HCT116 (cell line): ENCODE measurements at regions not wholly inside any gene's neighbourhood (a gene's known extent, or its start where the extent isn't known, plus 50 kb on each side); places are given as distances from the start of the nearest gene placed in this dataset.

Experiments
- ATAC-seq: fragments of 200-7000 bp; cut with Tn5 transposase; 2 replicates; pipeline ENCODE4 v1.9.1; 2020; ENCODE audit warnings: mild to moderate bottlenecking, moderate library complexity
- BruUV-seq: library from RNA; stranded (reverse); fragments of 400-500 nt; replicated peaks from 2 replicates; lab custom pipeline; 2021; lab: Mats Ljungman, UMichigan
- CTCF ChIA-PET: fragments of 300-600 bp; sonication (Branson Sonifier 250); formaldehyde crosslinking; loops from one replicate; lab custom pipeline; 2021; ENCODE audit warnings: antibody characterized with exemption; lab: Charles Lee
- POLR2A ChIA-PET: fragments of 300-600, 350-600 bp; sonication (Branson Sonifier 250); formaldehyde crosslinking; loops from one replicate; lab custom pipeline; 2021; ENCODE audit warnings: antibody characterized with exemption; lab: Charles Lee
- RAD21 ChIA-PET, 2 experiments: fragments of 300-600 bp; sonication (Branson Sonifier 250); formaldehyde crosslinking; loops; one replicate each; lab custom pipeline; 2023; ENCODE audit warnings: low total read pairs in 2 of 2; ENCODE audit not compliant: uncharacterized antibody in 2 of 2, unreplicated experiment in 2 of 2, low non-redundant PET in 1 of 2; lab: Charles Lee
- DNase-seq: peaks from one replicate; pipeline ENCODE4 v3.0.0-alpha.2; 2010; ENCODE audit warnings: low read depth, low spot score
- H2AFZ ChIP-seq: fragments of 200-600 bp; shearing (Covaris generic), sonication (generic); 2 replicates; pipeline ENCODE4 v1.6.1; 2017; ENCODE audit warnings: low read depth, mixed run types, mixed read lengths, antibody characterized with exemption, low read length; ENCODE audit not compliant: poor library complexity, severe bottlenecking
- H3K27ac ChIP-seq: 2 replicates; pipeline ENCODE4 v1.5.1; 2012; ENCODE audit warnings: low read depth, low read length
- H3K27me3 ChIP-seq: fragments of 200-600 bp; sonication (generic); 2 replicates; pipeline ENCODE4 v1.6.1; 2016; ENCODE audit warnings: mixed run types, low read length, mixed read lengths; ENCODE audit not compliant: insufficient read depth
- H3K36me3 ChIP-seq, 2 experiments: fragments of 200-500 bp in 1 of 2; fragments of 200-600 bp in 1 of 2; sonication (Bioruptor generic) in 1 of 2; sonication (generic) in 1 of 2; 2 replicates each; pipeline versions ENCODE4 v1.5.1 to v1.6.1; 2014 to 2016; ENCODE audit warnings: low read length in 2 of 2, inconsistent platforms in 1 of 2, mixed read lengths in 1 of 2, mixed run types in 1 of 2; ENCODE audit not compliant: insufficient read depth in 2 of 2, control insufficient read depth in 1 of 2
- H3K4me1 ChIP-seq, 2 experiments: fragments of 200-600 bp in 1 of 2; sonication (generic) in 1 of 2; 2 replicates each; pipeline versions ENCODE4 v1.5.1 to v1.6.1; 2012 to 2017; ENCODE audit warnings: low read length in 2 of 2, inconsistent platforms in 1 of 2, mild to moderate bottlenecking in 1 of 2, mixed read lengths in 1 of 2, mixed run types in 1 of 2, moderate library complexity in 1 of 2; ENCODE audit not compliant: insufficient read depth in 2 of 2, control insufficient read depth in 1 of 2
- H3K4me2 ChIP-seq: fragments of 200-600 bp; sonication (generic); 2 replicates; pipeline ENCODE4 v1.6.1; 2017; ENCODE audit warnings: mixed run types, low read length, mixed read lengths
- H3K4me3 ChIP-seq, 2 experiments: fragments of 200-600 bp in 1 of 2; sonication (generic) in 1 of 2; replicated peaks in 1 of 2; 2 replicates each; pipeline ENCODE4 v1.5.1; 2011 to 2016; ENCODE audit warnings: low read length in 2 of 2, control low read depth in 1 of 2, low read depth in 1 of 2, mild to moderate bottlenecking in 1 of 2, mixed read lengths in 1 of 2, mixed run types in 1 of 2
- H3K79me2 ChIP-seq: fragments of 200-600 bp; sonication (generic); 2 replicates; pipeline ENCODE4 v1.6.1; 2017; ENCODE audit warnings: mild to moderate bottlenecking, mixed run types, low read length, moderate library complexity, mixed read lengths; ENCODE audit not compliant: insufficient read depth
- H3K9ac ChIP-seq: fragments of 200-600 bp; sonication (generic); 2 replicates; pipeline ENCODE4 v1.6.1; 2016; ENCODE audit warnings: low read length, mixed read lengths
- H3K9me2 ChIP-seq: fragments of 200-600 bp; sonication (generic), shearing (Covaris generic); 2 replicates; pipeline ENCODE4 v1.6.1; 2017; ENCODE audit warnings: mixed run types, mild to moderate bottlenecking, moderate library complexity; ENCODE audit not compliant: insufficient read depth
- H3K9me3 ChIP-seq, 2 experiments: fragments of 200-500 bp in 1 of 2; fragments of 200-600 bp in 1 of 2; sonication (Bioruptor generic) in 1 of 2; sonication (generic) in 1 of 2; 2 replicates each; pipeline ENCODE4 v1.6.1; 2014 to 2017; ENCODE audit warnings: low read length in 2 of 2, mixed read lengths in 2 of 2, inconsistent platforms in 1 of 2, low read depth in 1 of 2, mild to moderate bottlenecking in 1 of 2, mixed run types in 1 of 2, moderate library complexity in 1 of 2; ENCODE audit not compliant: control insufficient read depth in 1 of 2, insufficient read depth in 1 of 2
- H4K20me1 ChIP-seq: fragments of 200-600 bp; sonication (generic), shearing (Covaris generic); 2 replicates; pipeline ENCODE4 v1.6.1; 2017; ENCODE audit warnings: mixed run types, mild to moderate bottlenecking, moderate library complexity; ENCODE audit not compliant: insufficient read depth
- CBX3 ChIP-seq: IDR thresholded peaks from 2 replicates; pipeline ENCODE4 v1.6.1; 2012; ENCODE audit warnings: low read depth
- CEBPB ChIP-seq: IDR thresholded peaks from 2 replicates; pipeline ENCODE4 v1.6.1; 2012; ENCODE audit warnings: low read depth
- EGR1 ChIP-seq: IDR thresholded peaks from 2 replicates; pipeline ENCODE4 v1.6.1; 2012; ENCODE audit warnings: low read depth
- EZH2 ChIP-seq: fragments of 200-600 bp; sonication (generic); IDR thresholded peaks from 2 replicates; pipeline ENCODE4 v1.6.1; 2017; ENCODE audit warnings: antibody characterized with exemption, mixed run types
- EZH2phosphoT487 ChIP-seq: fragments of 200-600 bp; IDR thresholded peaks from 2 replicates; pipeline ENCODE4 v1.6.1; 2018; ENCODE audit warnings: antibody characterized with exemption, borderline replicate concordance
- FOSL1 ChIP-seq: IDR thresholded peaks from 2 replicates; pipeline ENCODE4 v1.6.1; 2012; ENCODE audit warnings: low read depth
- JUND ChIP-seq: IDR thresholded peaks from 2 replicates; pipeline ENCODE4 v1.6.1; 2012
- POLR2A ChIP-seq: IDR thresholded peaks from 2 replicates; pipeline ENCODE4 v1.7.0; 2011; ENCODE audit warnings: borderline replicate concordance; ENCODE audit not compliant: insufficient read depth, insufficient read length; ENCODE audit errors: extremely low read depth
- POLR2AphosphoS5 ChIP-seq: IDR thresholded peaks from 2 replicates; pipeline ENCODE4 v1.6.1; 2011; ENCODE audit warnings: mild to moderate bottlenecking, low read depth, low read length, moderate library complexity
- SIN3A ChIP-seq: IDR thresholded peaks from 2 replicates; pipeline ENCODE4 v1.6.1; 2012; ENCODE audit warnings: low read depth
- SP1 ChIP-seq: IDR thresholded peaks from 2 replicates; pipeline ENCODE4 v1.6.1; 2012; ENCODE audit warnings: low read depth
- SRF ChIP-seq: IDR thresholded peaks from 2 replicates; pipeline ENCODE4 v1.6.1; 2012; ENCODE audit warnings: low read depth
- TCF7L2 ChIP-seq: IDR thresholded peaks from 2 replicates; pipeline ENCODE4 v1.7.0; 2011; ENCODE audit warnings: borderline replicate concordance, inconsistent platforms; ENCODE audit not compliant: insufficient read depth, insufficient read length; ENCODE audit errors: extremely low read depth
- YY1 ChIP-seq: IDR thresholded peaks from 2 replicates; pipeline ENCODE4 v1.6.1; 2011; ENCODE audit warnings: low read length, low read depth, moderate library complexity, mild to moderate bottlenecking; ENCODE audit not compliant: insufficient replicate concordance; ENCODE audit errors: extremely low read depth
- ZNF274 ChIP-seq: fragments of 200-500 bp; sonication (Bioruptor generic); IDR thresholded peaks from 2 replicates; pipeline ENCODE4 v1.6.1; 2014; ENCODE audit warnings: mild to moderate bottlenecking, low read depth, low read length, inconsistent platforms
- intact Hi-C: fragments of 100-400 bp; cut with micrococcal nuclease; formaldehyde crosslinking; loops from 2 replicates; pipeline ENCODE4 v1.10.0; 2022
- TF ChIP-seq, protein P1 (sequence below), 3 experiments: fragments of 200-600 bp in 1 of 3; sonication (generic) in 1 of 3; IDR thresholded peaks in 2 of 3; conservative IDR thresholded peaks in 1 of 3; 2 replicates each; pipeline ENCODE4 v1.5.1; 2012 to 2017; ENCODE audit warnings: low read depth in 2 of 3, low read length in 2 of 3, antibody characterized with exemption in 1 of 3, borderline replicate concordance in 1 of 3, control low read depth in 1 of 3, mild to moderate bottlenecking in 1 of 3, mixed read lengths in 1 of 3, mixed run types in 1 of 3, moderate library complexity in 1 of 3; ENCODE audit not compliant: insufficient read depth in 1 of 3
- TF ChIP-seq, protein P2 (sequence below): IDR thresholded peaks from 2 replicates; pipeline ENCODE4 v1.6.1; 2012
- TF ChIP-seq, protein P3 (sequence below): IDR thresholded peaks from 2 replicates; pipeline ENCODE4 v1.6.1; 2011; ENCODE audit warnings: mild to moderate bottlenecking, low read length, moderate library complexity; ENCODE audit not compliant: insufficient replicate concordance; ENCODE audit errors: extremely low read depth
- TF ChIP-seq, protein P4 (sequence below): IDR thresholded peaks from 2 replicates; pipeline ENCODE4 v1.6.1; 2012

DNA sequence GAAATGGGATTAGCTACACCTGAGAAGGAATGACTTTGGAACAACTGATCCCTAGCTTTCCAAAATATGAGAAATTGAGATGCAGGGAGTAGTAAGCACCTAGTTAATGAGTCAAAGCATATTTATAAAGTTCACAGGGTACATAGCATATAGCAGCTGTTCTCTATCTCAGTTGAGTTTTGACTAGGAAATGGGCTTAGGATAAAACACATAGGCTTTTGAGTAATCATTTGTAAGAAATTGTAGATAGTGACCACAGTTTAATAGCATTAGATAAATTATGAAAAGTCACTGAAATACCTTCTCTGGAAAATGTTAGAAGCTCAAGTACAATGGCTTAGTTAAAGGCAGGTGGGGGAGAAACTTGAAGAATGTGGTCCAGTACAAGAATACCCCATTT is 444.7 kb upstream of the TNP1 start (continued):
- TF ChIP-seq SIN3A (no peak), SP1 (no peak), SRF (no peak)

DNA sequence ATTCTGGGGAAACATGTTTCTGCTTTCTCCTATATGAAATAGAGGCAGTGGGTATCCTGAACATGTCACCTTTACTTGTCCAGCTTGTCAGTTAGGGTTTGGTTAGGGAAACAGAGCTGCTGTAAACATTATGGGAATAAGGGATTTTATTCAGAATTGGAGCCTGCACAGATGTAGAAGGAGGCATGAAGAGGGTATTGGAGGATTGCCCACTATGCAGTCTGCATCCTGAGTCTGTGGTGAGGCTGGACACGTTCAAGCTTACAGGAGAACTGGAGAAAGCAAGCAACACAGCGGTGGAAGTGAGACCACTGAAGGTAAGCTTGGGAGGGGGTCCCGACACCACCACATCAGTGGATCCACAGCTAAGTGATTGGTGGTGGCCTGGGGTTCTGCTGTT is 443.0 kb upstream of the TNP1 start:
- no peaks in the 10 kb centered on the region for H4K20me1 ChIP-seq
- H3K9me3 ChIP-seq: no peaks in the 10 kb centered on the region
- BruUV-seq: no TSS peak
- TF ChIP-seq POLR2AphosphoS5 (no peak), EGR1 (no peak), TCF7L2 (no peak), EZH2phosphoT487 (no peak), FOSL1 (no peak), SP1 (no peak), CEBPB (no peak), JUND (no peak), YY1 (no peak), CBX3 (no peak), ZNF274 (no peak), POLR2A (no peak), EZH2 (no peak)
- TF ChIP-seq, protein P1, sequence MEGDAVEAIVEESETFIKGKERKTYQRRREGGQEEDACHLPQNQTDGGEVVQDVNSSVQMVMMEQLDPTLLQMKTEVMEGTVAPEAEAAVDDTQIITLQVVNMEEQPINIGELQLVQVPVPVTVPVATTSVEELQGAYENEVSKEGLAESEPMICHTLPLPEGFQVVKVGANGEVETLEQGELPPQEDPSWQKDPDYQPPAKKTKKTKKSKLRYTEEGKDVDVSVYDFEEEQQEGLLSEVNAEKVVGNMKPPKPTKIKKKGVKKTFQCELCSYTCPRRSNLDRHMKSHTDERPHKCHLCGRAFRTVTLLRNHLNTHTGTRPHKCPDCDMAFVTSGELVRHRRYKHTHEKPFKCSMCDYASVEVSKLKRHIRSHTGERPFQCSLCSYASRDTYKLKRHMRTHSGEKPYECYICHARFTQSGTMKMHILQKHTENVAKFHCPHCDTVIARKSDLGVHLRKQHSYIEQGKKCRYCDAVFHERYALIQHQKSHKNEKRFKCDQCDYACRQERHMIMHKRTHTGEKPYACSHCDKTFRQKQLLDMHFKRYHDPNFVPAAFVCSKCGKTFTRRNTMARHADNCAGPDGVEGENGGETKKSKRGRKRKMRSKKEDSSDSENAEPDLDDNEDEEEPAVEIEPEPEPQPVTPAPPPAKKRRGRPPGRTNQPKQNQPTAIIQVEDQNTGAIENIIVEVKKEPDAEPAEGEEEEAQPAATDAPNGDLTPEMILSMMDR (IDR thresholded peaks at IDR 0.05 in 2 of 3, conservative IDR thresholded peaks at IDR 0.05 in 1 of 3; ENCODE audit: borderline replicate concordance in 1 of 3, insufficient read depth in 1 of 3, low read depth in 2 of 3, low read length in 2 of 3): no peak
- TF ChIP-seq, protein P2, sequence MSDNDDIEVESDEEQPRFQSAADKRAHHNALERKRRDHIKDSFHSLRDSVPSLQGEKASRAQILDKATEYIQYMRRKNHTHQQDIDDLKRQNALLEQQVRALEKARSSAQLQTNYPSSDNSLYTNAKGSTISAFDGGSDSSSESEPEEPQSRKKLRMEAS: no peak
- TF ChIP-seq, protein P3, sequence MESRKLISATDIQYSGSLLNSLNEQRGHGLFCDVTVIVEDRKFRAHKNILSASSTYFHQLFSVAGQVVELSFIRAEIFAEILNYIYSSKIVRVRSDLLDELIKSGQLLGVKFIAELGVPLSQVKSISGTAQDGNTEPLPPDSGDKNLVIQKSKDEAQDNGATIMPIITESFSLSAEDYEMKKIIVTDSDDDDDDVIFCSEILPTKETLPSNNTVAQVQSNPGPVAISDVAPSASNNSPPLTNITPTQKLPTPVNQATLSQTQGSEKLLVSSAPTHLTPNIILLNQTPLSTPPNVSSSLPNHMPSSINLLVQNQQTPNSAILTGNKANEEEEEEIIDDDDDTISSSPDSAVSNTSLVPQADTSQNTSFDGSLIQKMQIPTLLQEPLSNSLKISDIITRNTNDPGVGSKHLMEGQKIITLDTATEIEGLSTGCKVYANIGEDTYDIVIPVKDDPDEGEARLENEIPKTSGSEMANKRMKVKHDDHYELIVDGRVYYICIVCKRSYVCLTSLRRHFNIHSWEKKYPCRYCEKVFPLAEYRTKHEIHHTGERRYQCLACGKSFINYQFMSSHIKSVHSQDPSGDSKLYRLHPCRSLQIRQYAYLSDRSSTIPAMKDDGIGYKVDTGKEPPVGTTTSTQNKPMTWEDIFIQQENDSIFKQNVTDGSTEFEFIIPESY: no peak
- TF ChIP-seq, protein P4, sequence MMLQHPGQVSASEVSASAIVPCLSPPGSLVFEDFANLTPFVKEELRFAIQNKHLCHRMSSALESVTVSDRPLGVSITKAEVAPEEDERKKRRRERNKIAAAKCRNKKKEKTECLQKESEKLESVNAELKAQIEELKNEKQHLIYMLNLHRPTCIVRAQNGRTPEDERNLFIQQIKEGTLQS: no peak
- TF ChIP-seq, all 23 proteins: peak for 0
- POLR2A ChIA-PET: no interaction called here
- ATAC-seq (no peak), DNase-seq (no peak)
- no peak overlapping the region for H2AFZ ChIP-seq
- H3K4me1 ChIP-seq: no peaks in the 10 kb centered on the region
- H3K27me3 ChIP-seq: peaks cover 52% of the 10 kb centered on the region
- H3K79me2 ChIP-seq: no peaks in the 10 kb centered on the region
- no peak overlapping the region for H3K27ac ChIP-seq
- intact Hi-C loops: no loop called here
- H3K4me2 ChIP-seq: no peak overlapping the region
- RAD21 ChIA-PET: no interaction called here
- no peaks in the 10 kb centered on the region for H3K36me3 ChIP-seq
- H3K4me3 ChIP-seq: no peak overlapping the region
- CTCF ChIA-PET: no interaction called here
- no peaks in the 10 kb centered on the region for H3K9me2 ChIP-seq
- H3K9ac ChIP-seq: no peak overlapping the region
